GM19468 (cell line): ENCODE measurements at regions not wholly inside any gene's neighbourhood (a gene's known extent, or its start where the extent isn't known, plus 50 kb on each side); places are given as distances from the start of the nearest gene placed in this dataset.

ENCODE experiments used
- ATAC-seq: cut with Tn5 transposase; IDR thresholded peaks from one replicate; pipeline ENCODE4 v1.9.1; 2021; ENCODE audit warnings: mild to moderate bottlenecking, moderate library complexity, moderate number of reproducible peaks; ENCODE audit not compliant: unreplicated experiment; ENCODE audit errors: extremely low read depth

- ATAC-seq = no peak
Observed at GRCh38 chr18:45361125-45361851, 254.0 kb upstream of the SLC14A2 start.

- ATAC-seq = no peak
Observed at GRCh38 chr18:45363196-45363595, 252.1 kb upstream of the SLC14A2 start.

DNA sequence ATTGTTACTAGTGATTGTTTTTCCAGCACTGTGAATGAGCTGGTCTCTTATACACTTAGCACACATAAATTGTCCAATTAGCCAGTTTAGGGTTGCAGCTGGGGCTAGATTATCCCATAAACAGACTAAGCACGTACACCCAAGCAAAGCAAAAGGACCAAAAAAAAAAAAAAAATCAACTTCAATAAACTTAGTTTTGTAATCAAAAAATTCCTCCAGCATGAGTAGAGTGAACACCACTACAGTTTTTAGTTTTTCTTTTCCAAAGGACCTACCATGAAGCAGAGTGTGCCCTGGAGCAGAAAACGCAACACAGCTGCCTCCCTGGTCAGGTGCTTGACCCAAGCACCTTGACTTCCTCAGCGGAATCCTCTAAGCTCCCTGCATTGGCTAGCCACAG, 249.4 kb upstream of the SLC14A2 start:
- no peak for ATAC-seq

GRCh38 chr18:45370255-45371010, 244.8 kb upstream of the SLC14A2 start:
- no peak for ATAC-seq

DNA sequence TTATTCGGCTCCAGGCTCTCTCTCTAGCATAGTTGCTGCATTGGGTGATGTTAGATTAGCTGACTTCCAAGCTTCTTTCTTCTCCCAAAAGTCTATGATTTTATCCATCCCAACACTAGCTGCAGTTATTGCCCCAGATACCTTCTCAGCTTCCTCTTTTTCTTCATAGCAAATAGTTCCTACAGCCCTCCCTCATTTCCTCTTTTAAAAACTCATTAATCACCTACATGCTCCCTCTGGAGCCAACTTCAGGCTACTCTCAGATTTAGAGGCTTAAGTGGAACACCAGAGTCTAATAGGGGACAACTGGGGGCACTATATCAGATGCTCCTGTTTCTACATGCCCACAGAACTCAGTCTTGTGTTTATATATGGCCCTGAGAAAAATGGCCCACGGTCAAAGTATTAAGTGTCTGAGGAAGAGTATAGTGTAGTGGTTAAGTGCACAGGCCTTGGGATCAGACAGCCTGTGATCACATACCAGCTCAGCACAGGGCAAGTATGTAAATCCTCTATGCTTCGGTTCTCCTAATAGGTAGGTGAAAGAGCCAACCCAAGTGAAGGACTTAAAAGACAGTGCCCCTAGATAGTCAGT, 241.9 kb upstream of the SLC14A2 start:
- no peak for ATAC-seq

- no peak for ATAC-seq
Observed at GRCh38 chr18:45374236-45374635, 241.0 kb upstream of the SLC14A2 start.

- no peak for ATAC-seq
Observed at GRCh38 chr18:45374878-45375630, 240.2 kb upstream of the SLC14A2 start.

GRCh38 chr18:45376193-45376592, 239.1 kb upstream of the SLC14A2 start:
- ATAC-seq = no peak

DNA sequence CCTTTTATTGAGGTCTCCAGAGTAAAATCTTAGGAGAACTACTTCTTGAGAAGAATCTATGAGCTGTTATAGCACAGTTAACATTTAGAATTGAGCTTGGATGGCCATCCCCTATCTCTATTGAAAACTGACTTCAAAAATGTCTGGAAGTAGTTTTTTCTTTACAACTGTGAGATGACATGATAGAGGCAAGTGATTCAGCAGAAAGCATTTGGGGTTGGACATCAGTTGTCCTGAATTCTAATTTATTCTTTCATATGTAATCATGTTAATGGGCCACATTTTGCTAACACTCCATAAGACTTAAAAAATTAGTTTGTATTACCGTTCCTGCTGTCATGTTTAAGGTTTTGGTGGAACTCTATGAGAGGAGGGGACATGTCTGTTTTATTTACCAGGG, 237.0 kb upstream of the SLC14A2 start:
- no peak for ATAC-seq

DNA sequence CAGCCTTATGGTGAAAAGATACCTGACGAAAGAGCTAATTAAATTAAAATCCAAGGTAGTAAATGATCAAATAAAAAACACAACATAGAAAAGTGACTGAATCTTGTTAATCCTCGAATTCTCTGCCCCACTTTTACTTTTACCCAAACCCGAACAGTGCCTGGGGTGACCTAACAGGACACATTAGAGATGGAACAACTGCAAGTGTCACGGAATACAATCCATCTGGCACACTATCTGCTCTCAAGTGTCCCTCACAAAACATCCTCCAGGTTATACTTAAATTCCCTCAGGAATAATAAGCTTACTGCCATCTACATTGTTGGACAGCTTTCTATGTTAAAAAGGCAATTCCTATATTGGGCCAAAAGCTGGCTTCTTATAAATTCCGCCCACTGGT, 236.3 kb upstream of the SLC14A2 start:
- ATAC-seq = no peak

DNA sequence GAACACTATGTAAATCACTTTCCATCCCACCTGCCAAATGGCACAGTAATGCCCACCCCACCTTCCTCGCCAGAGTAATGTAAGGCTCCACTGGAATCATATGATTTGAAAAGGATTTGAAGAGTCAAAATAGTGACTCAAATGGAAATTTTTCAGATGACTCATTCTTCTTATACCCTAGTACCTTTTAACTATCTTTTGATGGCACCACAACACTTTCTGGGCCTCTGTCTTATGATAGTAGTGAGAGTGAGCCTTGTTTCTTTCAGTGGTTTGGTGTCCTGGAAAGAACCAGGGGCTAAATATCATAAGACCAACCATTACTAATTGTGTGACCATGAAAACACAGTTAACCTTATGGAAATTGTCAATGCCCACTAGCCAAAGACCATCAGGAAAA, 235.4 kb upstream of the SLC14A2 start:
- ATAC-seq = no peak

DNA sequence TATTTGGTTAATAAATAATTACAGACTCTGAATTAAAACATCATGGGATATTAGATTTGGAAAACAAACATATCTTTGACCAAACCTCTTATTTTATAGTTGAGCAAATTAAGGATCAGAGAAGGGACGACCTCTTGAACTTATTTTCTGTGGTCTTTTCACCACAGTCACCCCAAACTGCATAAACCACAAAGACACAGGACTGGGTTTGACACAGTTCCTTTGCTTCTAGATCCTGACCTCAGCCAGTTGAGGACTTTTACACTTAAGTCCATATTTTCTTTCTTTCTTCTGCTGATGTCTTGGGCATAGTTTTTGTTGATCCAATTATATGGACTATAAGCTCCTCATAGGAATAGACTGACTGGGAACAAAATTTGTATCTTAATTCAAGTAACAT, 234.0 kb upstream of the SLC14A2 start:
- no peak for ATAC-seq

GRCh38 chr18:45383228-45383627, 232.0 kb upstream of the SLC14A2 start:
- ATAC-seq = no peak

DNA sequence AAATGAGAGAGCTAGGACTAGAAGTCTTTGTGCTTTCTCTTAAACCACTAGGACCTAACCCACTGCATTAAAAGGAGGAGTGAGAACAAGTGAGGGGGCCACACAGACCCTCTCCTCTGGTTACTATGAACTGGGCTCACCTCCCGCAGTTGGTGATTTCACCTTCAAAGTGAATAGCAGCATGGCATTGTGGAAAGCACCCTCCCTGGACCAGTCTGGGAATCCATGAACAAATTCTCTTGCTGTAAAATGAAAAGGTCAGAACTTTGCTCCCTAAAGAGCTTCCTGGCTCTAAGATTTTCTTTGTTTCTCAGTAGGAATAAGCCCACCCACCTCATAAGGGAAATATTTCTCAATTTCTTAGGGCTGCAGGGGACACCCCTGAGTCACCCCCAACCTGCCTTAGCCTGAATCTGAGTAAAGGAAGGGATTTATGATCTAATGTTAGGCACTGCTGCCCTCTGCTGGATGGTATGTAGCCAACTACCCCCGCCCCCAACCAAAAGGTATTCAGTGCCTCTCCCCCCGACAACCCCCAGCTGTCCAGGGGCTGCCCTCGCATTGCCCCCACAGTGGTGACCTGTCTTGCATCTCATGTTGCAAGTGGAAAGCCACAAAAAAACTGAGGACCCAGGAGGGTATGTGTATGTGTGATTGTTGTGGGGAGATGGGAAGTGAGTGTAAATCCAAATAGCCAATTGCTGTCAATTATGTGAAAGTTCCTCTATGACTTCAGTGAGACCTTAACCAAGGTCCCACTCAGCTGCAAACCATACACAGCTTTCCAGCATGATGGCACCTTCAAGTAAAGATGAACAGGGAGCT, 230.9 kb upstream of the SLC14A2 start:
- ATAC-seq = no peak

DNA sequence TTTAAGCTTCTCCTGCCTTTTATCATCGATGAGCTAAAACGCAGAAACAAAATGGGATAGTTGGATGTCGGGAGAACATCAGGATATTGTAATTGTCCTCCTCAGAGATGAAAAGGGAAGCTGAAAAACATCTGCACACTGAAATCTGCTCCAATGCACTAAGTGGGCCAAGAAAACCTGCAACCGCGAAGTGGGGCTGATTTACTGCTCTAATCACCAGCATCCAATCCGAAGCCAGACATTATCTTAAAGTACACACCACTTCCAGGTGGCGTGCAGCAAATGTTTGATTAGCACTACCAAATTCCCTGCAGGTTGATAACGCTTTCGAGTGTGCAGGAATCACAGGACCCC, 230.3 kb upstream of the SLC14A2 start:
- no peak for ATAC-seq

DNA sequence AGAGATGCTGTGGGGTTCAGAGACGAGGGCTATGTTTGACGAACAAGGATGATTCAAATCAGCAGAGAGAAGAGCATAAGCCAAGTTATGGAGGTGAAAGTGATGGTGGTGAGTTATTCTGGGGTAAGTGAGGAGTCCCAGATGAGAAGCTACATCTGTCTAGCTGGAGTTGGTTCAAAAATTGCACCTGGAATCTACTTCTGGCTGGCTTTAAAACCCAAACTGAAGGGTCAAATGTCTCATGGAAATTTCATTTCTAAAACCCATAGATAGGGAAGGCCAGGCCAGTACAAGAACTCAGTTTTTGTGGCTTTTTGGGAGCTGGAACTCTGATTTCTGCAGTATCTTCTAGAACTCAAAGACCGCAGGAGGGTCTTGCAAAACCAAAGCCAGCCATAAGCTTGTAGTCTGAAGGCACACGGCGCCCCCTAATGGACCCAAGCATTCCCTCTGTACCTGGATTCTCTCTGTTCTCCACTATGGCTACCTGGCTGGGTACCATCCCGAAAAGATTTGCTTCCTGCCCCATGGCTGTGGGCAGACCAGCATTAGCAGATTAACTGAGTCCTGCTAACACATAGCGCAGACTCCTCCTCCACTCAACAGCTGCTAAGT, 229.1 kb upstream of the SLC14A2 start:
- no peak for ATAC-seq

GRCh38 chr18:45387229-45387628, 228.0 kb upstream of the SLC14A2 start:
- no peak for ATAC-seq

DNA sequence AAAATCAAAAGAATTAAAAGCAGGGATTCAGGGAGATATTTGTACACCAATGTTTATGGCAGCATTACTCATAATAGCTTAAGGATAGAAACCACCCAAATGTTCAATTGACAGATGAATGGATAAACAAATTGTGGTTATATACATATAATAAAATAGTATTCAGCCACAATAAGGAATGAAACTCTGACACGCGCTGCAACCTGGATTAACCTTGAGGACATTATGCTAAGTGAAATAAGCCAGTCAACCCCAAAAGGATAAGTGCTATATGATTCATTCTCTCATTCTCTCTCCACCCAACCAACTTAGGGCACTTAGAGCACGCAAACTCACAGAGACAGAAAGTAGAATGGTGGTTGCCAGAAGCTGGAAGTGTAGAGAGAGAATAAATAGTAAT, 216.8 kb upstream of the SLC14A2 start:
- ATAC-seq = no peak

DNA sequence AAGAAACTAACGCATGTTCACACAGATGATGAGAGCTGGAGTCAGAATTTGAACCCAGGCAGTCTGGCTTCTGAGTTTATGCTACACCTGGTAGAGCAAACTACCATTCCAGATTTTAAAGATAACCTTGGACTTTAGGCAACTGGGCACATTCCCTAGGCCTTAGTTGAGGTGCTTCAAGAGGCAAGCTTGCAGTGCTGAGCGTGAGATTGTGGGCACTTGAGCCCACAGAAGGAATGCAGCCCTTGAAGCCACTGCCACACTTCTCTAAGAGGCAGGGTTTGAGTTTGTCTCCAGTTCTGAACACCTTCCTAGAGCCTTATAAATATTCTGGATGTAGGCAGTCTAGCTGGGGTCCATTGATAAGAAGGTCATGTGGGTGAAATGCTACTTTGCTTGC, 216.1 kb upstream of the SLC14A2 start:
- no peak for ATAC-seq

DNA sequence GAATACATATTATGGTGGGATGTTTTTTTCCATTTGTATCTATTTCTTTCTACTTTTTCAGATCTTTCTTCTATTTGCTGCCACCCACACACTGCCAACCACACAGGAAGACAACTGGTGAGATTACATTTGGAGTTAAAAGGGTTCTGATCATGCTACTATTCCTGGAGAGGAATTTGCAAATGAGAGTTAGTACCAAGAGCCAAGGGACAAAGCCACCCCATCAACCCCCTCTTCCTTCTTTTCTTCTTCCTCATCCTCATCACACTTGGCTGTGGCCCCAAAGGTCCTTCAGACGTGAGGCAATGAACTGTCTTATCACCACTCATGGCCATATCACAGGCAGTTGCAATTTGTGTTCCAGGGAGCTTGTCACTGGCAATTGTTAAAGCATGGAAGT, 215.6 kb upstream of the SLC14A2 start:
- ATAC-seq = no peak
